ENCODE measurements at regions not wholly inside any gene's neighbourhood (a gene's known extent, or its start where the extent isn't known, plus 50 kb on each side); places are given as distances from the start of the nearest gene placed in this dataset.
"Not testable (repeated sequence)": the region's sequence is repeated elsewhere in the genome, so short reads cannot be mapped to it uniquely, and the experiment has no call there.

DNA sequence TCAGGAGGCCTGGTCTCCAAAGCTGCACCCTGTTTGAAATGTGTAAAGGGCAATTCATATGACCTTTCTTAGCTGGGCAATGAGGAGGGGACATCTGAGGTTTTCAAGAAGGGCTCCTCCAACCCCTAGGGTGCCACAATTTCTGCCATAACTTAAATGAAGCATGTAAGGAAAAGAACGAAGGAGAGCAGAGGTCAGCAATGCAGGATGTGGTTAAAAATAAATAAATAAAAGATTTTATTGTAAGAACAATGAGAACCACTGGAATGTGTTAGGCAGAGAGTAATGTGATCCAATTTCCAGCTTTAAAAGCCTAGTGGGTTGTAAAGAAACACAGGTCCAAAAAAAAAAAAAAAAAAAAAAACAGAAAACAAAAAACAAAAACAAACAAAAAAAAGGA is 673.1 kb downstream of the TNS3 start:
- no peak for TF ChIP-seq FOXA1 (IDR thresholded peaks at IDR 0.05)
- CTCF ChIA-PET, result interaction anchor here (0.6 kb wide), 1 partner anchor 23 kb away, joined by 3 read pairs; no protein-coding TSS in a partner anchor
- no peak for DNase-seq (ENCODE audit: extremely low spot score)
- POLR2A ChIA-PET, result interaction anchor here (0.9 kb wide), 1 partner anchor 10 kb away, joined by 3 read pairs; no protein-coding TSS in a partner anchor

DNA sequence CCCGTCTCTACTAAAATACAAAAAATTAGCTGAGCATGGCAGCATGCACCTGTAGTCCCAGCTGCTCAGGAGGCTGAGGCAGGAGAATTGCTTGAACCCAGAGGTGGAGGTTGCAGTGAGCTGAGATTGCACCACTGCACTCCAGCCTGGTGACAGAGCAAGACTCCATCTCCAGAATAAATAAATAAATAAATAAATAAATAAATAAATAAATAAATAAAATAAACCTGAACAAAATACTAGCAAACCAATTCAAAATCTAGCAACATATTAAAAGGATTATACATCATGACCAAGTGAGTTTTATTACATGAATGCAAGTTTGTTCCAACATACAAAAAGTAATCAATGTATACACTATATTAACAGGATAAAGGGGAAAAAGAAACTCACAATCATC is 677.4 kb downstream of the TNS3 start:
- DNase-seq (ENCODE audit: extremely low spot score); CTCF ChIA-PET; POLR2A ChIA-PET: not testable (repeated sequence)

DNA sequence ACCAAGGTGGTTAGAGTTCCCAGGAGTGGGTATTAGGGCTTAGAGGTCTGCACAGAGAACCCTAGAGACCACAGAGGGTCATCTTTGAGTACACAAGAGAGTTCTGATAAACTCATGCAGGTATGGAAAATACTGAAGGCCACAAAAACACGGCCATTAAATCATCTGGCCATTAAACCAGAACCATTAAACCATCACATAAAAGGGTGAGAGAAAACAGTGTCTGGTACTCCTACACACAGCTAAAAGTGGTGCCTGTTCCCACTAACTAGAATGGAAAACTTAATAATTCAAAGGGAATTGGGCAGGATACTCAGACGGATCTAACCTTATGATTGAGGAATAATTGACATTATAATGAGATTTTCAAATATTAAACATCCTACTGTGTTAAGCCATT is 679.4 kb downstream of the TNS3 start:
- CTCF ChIA-PET, result no interaction called here
- no peak for DNase-seq (ENCODE audit: extremely low spot score)
- POLR2A ChIA-PET, result no interaction called here
- TF ChIP-seq L3MBTL2 (conservative IDR thresholded peaks at IDR 0.05), result no peak
- no peak for TF ChIP-seq SUZ12 (IDR thresholded peaks at IDR 0.05)
- TF ChIP-seq FOXM1 (IDR thresholded peaks at IDR 0.05; ENCODE audit: borderline replicate concordance), result no peak
- TF ChIP-seq LEF1 (IDR thresholded peaks at IDR 0.05; ENCODE audit: borderline replicate concordance), result no peak
- TF ChIP-seq ZNF384 (IDR thresholded peaks at IDR 0.05), result no peak
- TF ChIP-seq FOXK2 (IDR thresholded peaks at IDR 0.05), result no peak
- no peak for TF ChIP-seq HDGF (IDR thresholded peaks at IDR 0.05; ENCODE audit: borderline replicate concordance)
- no peak for TF ChIP-seq SP1 (IDR thresholded peaks at IDR 0.05)
- TF ChIP-seq, protein P1, sequence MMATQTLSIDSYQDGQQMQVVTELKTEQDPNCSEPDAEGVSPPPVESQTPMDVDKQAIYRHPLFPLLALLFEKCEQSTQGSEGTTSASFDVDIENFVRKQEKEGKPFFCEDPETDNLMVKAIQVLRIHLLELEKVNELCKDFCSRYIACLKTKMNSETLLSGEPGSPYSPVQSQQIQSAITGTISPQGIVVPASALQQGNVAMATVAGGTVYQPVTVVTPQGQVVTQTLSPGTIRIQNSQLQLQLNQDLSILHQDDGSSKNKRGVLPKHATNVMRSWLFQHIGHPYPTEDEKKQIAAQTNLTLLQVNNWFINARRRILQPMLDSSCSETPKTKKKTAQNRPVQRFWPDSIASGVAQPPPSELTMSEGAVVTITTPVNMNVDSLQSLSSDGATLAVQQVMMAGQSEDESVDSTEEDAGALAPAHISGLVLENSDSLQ (IDR thresholded peaks at IDR 0.05), result no peak
- TF ChIP-seq TARDBP (IDR thresholded peaks at IDR 0.05), result no peak
- TF ChIP-seq ARNT (IDR thresholded peaks at IDR 0.05), result no peak
- no peak for TF ChIP-seq BHLHE40 (IDR thresholded peaks at IDR 0.05; ENCODE audit: borderline replicate concordance)
- no peak for TF ChIP-seq CTBP1 (IDR thresholded peaks at IDR 0.05; ENCODE audit: borderline replicate concordance)
- TF ChIP-seq ELF4 (IDR thresholded peaks at IDR 0.05), result no peak
- no peak for TF ChIP-seq FOXA1 (IDR thresholded peaks at IDR 0.05)
- no peak for TF ChIP-seq NFRKB (IDR thresholded peaks at IDR 0.05)

- ChIA-PET CTCF (interaction anchor here (0.9 kb wide), 1 partner anchor 32 kb away, joined by 3 read pairs; no protein-coding TSS in a partner anchor), POLR2A (no interaction called here)
- TF ChIP-seq, protein P1 (IDR thresholded peaks at IDR 0.05), result peak; percentile 50
- no peak for TF ChIP-seq FOXA1 (IDR thresholded peaks at IDR 0.05)
- DNase-seq (ENCODE audit: extremely low spot score), result no peak
Measured at GRCh38 chr7:46900312-46901263, 681.3 kb downstream of the TNS3 start.

DNA sequence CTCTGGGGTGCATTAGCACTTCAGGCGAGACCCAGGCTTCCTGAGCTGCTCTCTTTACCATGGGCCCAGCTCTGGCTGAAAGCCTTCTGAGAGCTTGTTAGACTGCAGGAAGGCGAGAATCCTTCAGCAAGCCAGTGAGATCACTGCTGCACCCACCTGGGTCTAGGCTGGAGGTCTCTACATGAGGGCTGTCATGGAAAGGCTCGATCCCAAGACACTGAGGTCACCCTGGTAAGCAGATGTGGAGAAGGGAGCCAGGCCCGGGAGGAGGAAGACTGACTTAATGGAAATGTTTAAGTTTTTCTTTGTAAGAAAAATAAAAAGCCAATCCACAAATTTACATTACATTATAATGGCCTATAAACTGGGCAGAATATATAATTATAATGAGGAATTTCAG is 684.5 kb downstream of the TNS3 start:
- TF ChIP-seq NFRKB (IDR thresholded peaks at IDR 0.05) (no peak), ELF4 (IDR thresholded peaks at IDR 0.05) (no peak), SP1 (IDR thresholded peaks at IDR 0.05) (no peak), SUZ12 (IDR thresholded peaks at IDR 0.05) (no peak), FOXK2 (IDR thresholded peaks at IDR 0.05) (no peak), FOXM1 (IDR thresholded peaks at IDR 0.05; ENCODE audit: borderline replicate concordance) (no peak)
- DNase-seq (ENCODE audit: extremely low spot score), result no peak
- POLR2A ChIA-PET, result no interaction called here
- CTCF ChIA-PET, result no interaction called here

DNA sequence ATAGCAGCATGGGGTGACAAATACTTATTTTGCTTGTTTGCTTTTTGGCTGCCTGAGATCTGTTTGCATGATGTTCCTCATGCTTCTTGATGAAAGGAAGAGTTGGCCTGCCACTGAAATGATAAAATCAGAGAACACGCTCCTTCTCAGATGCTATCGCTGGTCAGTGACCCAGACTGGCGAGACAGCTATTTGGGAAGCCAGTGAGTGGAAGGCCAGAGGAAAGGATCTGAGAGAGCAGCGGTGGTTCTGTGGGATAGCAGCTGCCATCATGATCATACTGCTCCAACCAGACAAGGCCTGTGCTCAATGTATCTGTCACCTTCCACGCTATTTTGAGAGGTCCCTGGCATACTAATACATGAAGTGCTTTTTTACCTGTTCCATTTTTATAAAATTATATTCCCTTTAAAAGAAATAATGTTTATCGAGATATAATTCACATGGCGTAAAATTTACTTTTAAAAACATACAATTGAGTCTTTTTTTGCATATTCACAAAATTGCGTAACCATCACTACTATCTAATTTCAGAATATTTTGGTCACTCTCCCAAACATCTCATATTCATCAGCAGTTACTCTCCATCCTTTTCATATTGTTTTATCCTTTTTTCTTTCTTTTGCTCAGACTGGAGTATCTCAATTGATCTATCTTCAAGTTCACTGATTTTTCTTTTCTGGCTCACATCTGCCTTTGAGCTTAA is 695.1 kb downstream of the TNS3 start:
- DNase-seq (ENCODE audit: extremely low spot score), result no peak
- CTCF ChIA-PET, result no interaction called here
- TF ChIP-seq L3MBTL2 (conservative IDR thresholded peaks at IDR 0.05) (no peak), ARNT (IDR thresholded peaks at IDR 0.05) (no peak)
- POLR2A ChIA-PET, result no interaction called here

- CTCF ChIA-PET, result interaction anchor here (1.1 kb wide), 1 partner anchor 20 kb away, joined by 3 read pairs; no protein-coding TSS in a partner anchor
- DNase-seq (ENCODE audit: extremely low spot score), result no peak
- POLR2A ChIA-PET, result no interaction called here
- TF ChIP-seq FOXM1 (IDR thresholded peaks at IDR 0.05; ENCODE audit: borderline replicate concordance) (no peak), NFRKB (IDR thresholded peaks at IDR 0.05) (no peak), CTBP1 (IDR thresholded peaks at IDR 0.05; ENCODE audit: borderline replicate concordance) (no peak), SP1 (IDR thresholded peaks at IDR 0.05) (no peak)
Measured at GRCh38 chr7:46885167-46885566, 696.7 kb downstream of the TNS3 start.

Measured in HEK293T (cell line).